ENCODE measurements at regions not wholly inside any gene's neighbourhood (a gene's known extent, or its start where the extent isn't known, plus 50 kb on each side); places are given as distances from the start of the nearest gene placed in this dataset.

DNA sequence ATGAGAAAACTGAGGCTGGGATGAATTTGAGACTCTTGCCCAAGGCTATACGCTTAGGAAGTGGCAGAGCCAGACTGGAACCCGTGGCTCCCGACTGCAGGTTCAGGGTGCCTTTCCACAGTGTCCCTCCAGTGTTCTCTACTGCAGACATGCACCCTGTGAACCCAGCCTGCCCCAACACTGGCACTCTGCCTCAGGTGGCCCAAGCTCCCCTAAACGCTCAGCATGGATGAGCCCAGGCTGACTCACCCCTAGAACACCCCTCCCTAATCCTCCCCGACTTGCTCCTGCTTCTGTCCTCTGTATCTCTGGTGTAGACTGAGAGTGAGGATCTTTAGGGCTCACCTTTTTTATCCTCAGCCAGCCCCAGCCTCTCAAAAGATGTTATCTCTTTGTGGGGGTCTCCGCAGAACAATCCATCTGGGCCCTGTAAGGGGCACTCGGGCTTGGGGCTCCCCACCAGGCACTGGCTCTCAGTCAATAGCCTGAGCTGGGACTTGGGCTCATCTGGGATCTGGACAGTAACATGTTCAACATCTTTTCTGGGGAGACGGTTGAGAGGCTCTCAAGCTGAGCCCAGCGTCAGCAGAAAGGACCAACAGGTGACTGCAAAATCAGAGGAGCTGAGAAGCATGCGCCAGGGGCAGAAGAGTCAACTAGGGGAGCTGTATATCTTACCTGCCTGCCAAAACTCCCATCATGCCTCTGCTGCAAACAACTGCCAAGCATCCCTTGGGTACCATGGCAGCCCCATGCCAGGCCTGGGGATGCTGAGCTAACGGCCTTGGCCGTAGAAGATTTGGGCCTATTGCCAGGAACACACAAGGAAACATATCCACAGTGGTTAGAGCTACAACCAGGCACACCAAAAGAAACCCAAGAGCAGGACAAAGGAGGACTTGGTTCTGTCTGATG, 176.2 kb downstream of the BUD13 start:
- Histone ChIP-seq H3K36me3 (ENCODE audit: control insufficient read depth, insufficient read depth, low read length) (no peaks in the 10 kb centered on the region), H3K9ac (ENCODE audit: insufficient read depth, low read length) (no peak overlapping the region), H3K9me3 (ENCODE audit: control insufficient read depth, insufficient read depth, low read depth, low read length) (no peaks in the 10 kb centered on the region), H3K27ac (ENCODE audit: insufficient read depth, low read length) (no peak overlapping the region), H3K79me2 (ENCODE audit: control insufficient read depth, insufficient read depth, low read length) (no peaks in the 10 kb centered on the region), H4K20me1 (ENCODE audit: control insufficient read depth, extremely low read depth, insufficient read depth, low read length) (no peaks in the 10 kb centered on the region), H3K4me1 (ENCODE audit: control insufficient read depth, extremely low read depth, insufficient read depth, low read length) (no peaks in the 10 kb centered on the region), H3K27me3 (ENCODE audit: control insufficient read depth, insufficient read depth, low read length) (no peaks in the 10 kb centered on the region), H3K4me2 (ENCODE audit: extremely low read depth, insufficient read depth, low read length) (no peak overlapping the region), H2AFZ (ENCODE audit: low read length) (no peak overlapping the region), H3K4me3 (replicated peaks in 1 of 4; ENCODE audit: control extremely low read depth in 1 of 4, insufficient read depth in 1 of 4, low read depth in 3 of 4, low read length in 4 of 4) (no peak overlapping the region)
- no peak for TF ChIP-seq EZH2 (IDR thresholded peaks at IDR 0.05; ENCODE audit: low read length, missing control alignments)
- TF ChIP-seq, protein P1, sequence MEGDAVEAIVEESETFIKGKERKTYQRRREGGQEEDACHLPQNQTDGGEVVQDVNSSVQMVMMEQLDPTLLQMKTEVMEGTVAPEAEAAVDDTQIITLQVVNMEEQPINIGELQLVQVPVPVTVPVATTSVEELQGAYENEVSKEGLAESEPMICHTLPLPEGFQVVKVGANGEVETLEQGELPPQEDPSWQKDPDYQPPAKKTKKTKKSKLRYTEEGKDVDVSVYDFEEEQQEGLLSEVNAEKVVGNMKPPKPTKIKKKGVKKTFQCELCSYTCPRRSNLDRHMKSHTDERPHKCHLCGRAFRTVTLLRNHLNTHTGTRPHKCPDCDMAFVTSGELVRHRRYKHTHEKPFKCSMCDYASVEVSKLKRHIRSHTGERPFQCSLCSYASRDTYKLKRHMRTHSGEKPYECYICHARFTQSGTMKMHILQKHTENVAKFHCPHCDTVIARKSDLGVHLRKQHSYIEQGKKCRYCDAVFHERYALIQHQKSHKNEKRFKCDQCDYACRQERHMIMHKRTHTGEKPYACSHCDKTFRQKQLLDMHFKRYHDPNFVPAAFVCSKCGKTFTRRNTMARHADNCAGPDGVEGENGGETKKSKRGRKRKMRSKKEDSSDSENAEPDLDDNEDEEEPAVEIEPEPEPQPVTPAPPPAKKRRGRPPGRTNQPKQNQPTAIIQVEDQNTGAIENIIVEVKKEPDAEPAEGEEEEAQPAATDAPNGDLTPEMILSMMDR (conservative IDR thresholded peaks at IDR 0.05 in 1 of 2, IDR thresholded peaks at IDR 0.05 in 1 of 2; ENCODE audit: low read depth in 1 of 2, low read length in 2 of 2), result no peak
- DNase-seq (ENCODE audit: low read depth in 2 of 2), result no peak

GRCh38 chr11:116595305-116595880, 177.4 kb downstream of the BUD13 start:
- no peaks in the 10 kb centered on the region for H4K20me1 ChIP-seq (ENCODE audit: control insufficient read depth, extremely low read depth, insufficient read depth, low read length)

More at GRCh38 chr11:116595305-116595880, 177.4 kb downstream of the BUD13 start:
- no peaks in the 10 kb centered on the region for H3K9me3 ChIP-seq (ENCODE audit: control insufficient read depth, insufficient read depth, low read depth, low read length)
- H3K9ac ChIP-seq (ENCODE audit: insufficient read depth, low read length), result no peak overlapping the region
- H3K27ac ChIP-seq (ENCODE audit: insufficient read depth, low read length), result no peak overlapping the region
- DNase-seq (ENCODE audit: low read depth in 2 of 2), result no peak
- no peaks in the 10 kb centered on the region for H3K27me3 ChIP-seq (ENCODE audit: control insufficient read depth, insufficient read depth, low read length)
- TF ChIP-seq, protein P1 (conservative IDR thresholded peaks at IDR 0.05 in 1 of 2, IDR thresholded peaks at IDR 0.05 in 1 of 2; ENCODE audit: low read depth in 1 of 2, low read length in 2 of 2), result no peak
- TF ChIP-seq EZH2 (IDR thresholded peaks at IDR 0.05; ENCODE audit: low read length, missing control alignments), result no peak
- H3K79me2 ChIP-seq (ENCODE audit: control insufficient read depth, insufficient read depth, low read length), result no peaks in the 10 kb centered on the region
- H3K4me1 ChIP-seq (ENCODE audit: control insufficient read depth, extremely low read depth, insufficient read depth, low read length), result no peaks in the 10 kb centered on the region
- no peak overlapping the region for H3K4me2 ChIP-seq (ENCODE audit: extremely low read depth, insufficient read depth, low read length)
- H3K4me3 ChIP-seq (replicated peaks in 1 of 4; ENCODE audit: control extremely low read depth in 1 of 4, insufficient read depth in 1 of 4, low read depth in 3 of 4, low read length in 4 of 4), result no peak overlapping the region
- H2AFZ ChIP-seq (ENCODE audit: low read length), result no peak overlapping the region
- H3K36me3 ChIP-seq (ENCODE audit: control insufficient read depth, insufficient read depth, low read length), result no peaks in the 10 kb centered on the region
